CD4-positive, alpha-beta T cell treated with Interleukin-15 for 4 hours (primary cell): ENCODE measurements at regions not wholly inside any gene's neighbourhood (a gene's known extent, or its start where the extent isn't known, plus 50 kb on each side); places are given as distances from the start of the nearest gene placed in this dataset.
"Not testable (repeated sequence)": the region's sequence is repeated elsewhere in the genome, so short reads cannot be mapped to it uniquely, and the experiment has no call there.

Experiments used
- DNase-seq: peaks from one replicate; pipeline ENCODE4 v3.0.0-alpha.2; 2020; ENCODE audit warnings: low spot score

- DNase-seq, result no peak
Observed at GRCh38 chr2:192536922-192537624, 342.3 kb upstream of the TMEFF2 start.

- no peak for DNase-seq
Observed at GRCh38 chr2:192535956-192536921, 341.5 kb upstream of the TMEFF2 start.

GRCh38 chr2:192534072-192534471, 339.3 kb upstream of the TMEFF2 start:
- DNase-seq, result no peak

DNA sequence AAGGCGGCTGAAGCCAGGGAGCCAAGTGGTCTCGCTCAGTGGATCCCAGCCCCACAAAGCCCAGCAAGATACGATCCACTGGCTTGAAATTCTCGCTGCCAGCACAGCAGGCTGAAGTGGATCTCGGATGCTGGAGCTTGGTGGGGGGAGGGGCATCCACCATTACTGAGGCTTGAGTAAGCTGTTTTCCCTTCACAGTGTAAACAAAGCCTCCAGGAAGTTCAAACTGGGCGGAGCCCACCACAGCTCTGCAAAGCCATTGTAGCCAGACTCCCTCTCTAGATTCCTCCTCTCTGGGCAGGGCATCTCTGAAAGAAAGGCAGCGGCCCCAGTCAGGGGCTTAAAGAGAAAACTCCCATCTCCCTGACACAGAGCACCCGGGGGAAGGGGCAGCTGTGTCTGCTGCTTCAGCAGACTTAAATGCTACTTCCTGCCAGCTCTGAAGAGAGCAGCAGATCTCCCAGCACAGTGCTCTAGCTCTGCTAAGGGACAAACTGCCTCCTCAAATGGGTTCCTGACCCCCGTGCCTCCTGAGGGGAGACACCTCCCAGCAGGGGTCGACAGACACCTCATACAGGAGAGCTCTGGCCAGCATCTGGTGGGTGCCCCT, 330.0 kb upstream of the TMEFF2 start:
- not testable (repeated sequence) for DNase-seq

GRCh38 chr2:192524214-192524613, 329.5 kb upstream of the TMEFF2 start:
- not testable (repeated sequence) for DNase-seq

DNA sequence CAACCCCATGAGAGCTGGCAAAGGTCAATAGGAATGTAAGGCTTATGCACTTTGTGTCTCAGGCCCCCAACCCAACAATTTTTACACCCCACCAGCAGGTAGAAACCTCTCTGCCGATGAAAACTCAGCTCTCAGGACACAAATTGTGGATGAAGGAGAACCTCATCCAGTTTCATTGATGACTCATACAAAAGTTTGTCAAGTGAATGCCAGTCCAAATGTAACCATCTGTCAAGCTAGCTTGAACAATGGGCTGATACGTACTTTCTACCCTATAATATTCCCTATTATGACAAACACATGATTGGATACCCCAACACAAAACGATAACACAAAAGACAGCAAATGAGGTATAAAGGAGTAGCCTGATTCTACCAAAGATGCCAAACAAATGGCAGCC, 321.2 kb upstream of the TMEFF2 start:
- no peak for DNase-seq

DNA sequence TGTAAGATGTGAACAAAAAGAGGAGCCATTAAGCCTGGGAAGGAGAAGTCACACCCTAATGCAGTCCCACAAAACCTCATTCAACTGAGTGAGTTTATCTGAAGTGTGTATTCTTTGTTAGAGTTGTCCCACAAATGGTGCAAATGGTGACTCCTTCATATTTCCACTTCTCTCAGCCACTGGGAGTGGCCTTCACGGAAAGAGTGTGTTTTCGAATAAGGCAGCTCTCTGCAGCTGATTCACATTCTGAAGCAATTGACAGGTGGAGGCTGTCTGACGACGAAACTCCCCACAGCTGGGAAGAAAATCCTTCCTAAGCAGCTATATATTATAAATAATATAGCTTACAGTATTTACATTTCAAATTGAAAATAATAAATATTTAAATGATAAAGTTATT, 318.8 kb upstream of the TMEFF2 start:
- no peak for DNase-seq

DNA sequence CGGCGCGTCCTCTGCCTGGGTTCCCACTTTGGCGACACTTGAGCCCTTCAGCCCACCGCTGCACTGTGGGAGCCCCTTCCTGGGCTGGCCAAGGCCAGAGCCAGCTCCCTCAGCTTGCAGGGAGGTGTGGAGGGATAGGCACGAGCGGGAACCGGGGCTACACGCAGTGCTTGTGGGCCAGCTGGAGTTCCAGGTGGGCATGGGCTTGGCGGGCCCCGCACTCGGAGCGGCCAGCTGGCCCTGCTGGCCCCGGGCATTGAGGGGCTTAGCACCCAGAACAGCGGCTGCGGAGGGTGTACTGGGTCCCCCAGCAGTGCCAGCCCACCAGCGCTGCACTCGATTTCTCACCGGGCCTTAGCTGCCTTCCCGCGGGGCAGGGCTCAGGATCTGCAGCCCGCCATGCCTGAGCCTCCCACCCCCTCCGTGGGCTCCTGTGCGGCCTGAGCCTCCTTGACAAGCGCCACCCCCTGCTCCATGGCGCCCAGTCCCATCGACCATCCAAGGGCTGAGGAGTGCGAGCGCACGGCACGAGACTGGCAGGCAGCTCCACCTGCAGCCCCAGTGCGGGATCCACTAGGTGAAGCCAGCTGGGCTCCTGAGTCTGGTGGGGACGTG, 313.2 kb upstream of the TMEFF2 start:
- DNase-seq, result not testable (repeated sequence)

DNA sequence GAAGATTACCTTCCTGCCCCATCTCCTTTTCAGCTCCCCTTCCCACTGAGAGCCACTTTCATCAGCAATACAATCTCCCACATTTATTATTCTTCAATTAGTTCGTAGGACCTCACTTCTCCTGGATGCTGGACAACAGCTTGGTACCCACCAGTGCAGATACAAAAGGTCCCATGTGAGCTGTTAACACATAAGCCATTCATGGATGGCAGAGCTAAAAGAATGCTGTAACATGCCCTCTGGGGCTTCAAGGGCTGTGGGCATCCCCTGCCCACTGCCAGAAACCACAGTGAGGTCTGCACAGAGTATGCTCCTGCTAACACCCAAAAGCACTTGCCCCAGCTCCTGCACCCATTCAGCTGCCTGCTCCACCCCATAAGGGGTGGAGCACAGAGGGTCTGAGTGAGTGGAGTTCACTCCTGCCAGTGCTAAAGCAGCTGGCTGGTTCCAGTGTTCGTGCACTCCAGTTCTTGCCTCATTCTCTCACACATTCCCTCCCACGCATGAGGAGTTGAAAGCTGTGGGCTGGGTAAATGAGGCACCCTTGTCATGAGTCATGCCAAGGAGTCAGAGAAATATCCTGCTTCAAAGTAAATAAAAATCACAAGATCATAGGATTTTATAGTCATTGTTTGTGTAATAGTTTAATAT, 305.9 kb upstream of the TMEFF2 start:
- no peak for DNase-seq

DNA sequence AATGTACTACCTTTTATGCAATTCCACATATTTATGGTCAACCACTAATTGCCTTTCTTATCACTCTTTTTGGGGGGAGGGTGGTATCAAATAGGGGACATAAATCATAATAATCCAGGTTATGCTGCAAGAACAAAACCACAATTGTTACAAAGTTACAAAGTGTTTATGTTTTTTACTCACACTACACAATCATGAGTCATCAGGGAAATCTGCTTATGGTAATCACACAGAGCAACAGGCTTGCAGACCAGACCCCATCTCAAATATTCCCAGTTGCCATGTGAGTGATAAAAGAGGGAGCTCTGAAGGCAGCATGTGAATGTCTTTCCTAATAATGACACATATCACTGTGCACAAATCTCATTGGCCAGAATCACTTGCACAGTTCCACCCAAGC, 304.7 kb upstream of the TMEFF2 start:
- no peak for DNase-seq

DNA sequence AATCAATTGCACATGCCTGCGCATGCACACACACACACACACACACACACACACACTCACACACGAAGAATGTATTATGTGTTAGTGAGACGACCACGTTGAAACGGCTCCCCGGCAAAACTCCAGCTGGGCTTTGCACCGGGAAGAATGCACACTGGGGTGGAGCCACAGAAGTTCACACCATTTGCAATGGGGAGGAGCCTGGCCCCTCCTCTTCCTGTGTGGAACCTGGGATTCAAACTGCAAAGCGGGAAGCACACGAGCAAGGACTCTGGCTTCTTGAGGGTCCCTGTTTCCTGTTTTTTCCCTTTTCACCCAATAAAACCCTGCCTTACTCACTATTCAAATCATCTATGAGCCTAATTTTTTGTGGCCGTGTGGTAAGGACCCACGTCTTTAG, 304.0 kb upstream of the TMEFF2 start:
- DNase-seq, result no peak

- not testable (repeated sequence) for DNase-seq
Observed at GRCh38 chr2:192488158-192488557, 293.4 kb upstream of the TMEFF2 start.

GRCh38 chr2:192487636-192488035, 292.9 kb upstream of the TMEFF2 start:
- no peak for DNase-seq

- DNase-seq, result no peak
Observed at GRCh38 chr2:192484903-192485302, 290.2 kb upstream of the TMEFF2 start.

DNA sequence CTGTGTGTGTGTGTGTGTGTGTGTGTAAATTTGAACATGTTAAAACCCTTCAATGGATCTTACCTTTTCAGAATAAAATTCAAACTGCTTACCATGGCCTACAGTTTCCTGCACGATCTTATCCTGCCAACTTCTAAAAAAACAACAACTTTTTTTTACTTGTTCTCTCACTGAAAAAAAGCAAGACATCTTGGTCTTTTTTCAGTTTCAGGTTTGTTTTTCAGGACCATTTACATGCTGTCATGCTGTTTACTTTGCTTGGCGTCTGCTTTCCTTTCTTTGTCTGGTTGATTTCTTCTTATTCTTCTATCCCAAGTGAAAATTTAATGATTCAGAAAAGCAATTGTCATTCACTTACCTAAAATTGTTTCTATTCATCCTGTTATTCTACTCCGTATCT, 286.3 kb upstream of the TMEFF2 start:
- DNase-seq, result no peak

- DNase-seq, result no peak
Observed at GRCh38 chr2:192473331-192473730, 278.6 kb upstream of the TMEFF2 start.

GRCh38 chr2:192471982-192472381, 277.2 kb upstream of the TMEFF2 start:
- DNase-seq, result no peak

DNA sequence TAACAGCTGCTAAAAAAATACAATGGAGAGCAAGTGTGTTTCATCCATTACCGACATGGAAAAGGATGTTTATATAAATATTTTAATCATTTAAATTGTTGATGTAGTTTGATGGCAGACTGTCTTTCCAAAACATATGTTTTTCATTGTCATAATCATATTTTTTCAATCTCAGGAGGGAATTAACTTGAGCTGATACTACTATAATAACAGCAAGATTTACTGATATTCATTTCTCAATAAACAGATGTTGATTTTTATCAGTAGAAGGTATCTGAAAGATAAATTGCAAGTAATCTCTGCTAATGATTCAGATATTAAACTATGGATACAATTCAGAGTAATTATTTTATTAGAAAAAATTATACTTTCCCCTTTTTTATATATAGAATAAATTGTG, 274.9 kb upstream of the TMEFF2 start:
- no peak for DNase-seq

GRCh38 chr2:192467953-192468660, 273.4 kb upstream of the TMEFF2 start:
- no peak for DNase-seq

- DNase-seq, result no peak
Observed at GRCh38 chr2:192465141-192465540, 270.4 kb upstream of the TMEFF2 start.

DNA sequence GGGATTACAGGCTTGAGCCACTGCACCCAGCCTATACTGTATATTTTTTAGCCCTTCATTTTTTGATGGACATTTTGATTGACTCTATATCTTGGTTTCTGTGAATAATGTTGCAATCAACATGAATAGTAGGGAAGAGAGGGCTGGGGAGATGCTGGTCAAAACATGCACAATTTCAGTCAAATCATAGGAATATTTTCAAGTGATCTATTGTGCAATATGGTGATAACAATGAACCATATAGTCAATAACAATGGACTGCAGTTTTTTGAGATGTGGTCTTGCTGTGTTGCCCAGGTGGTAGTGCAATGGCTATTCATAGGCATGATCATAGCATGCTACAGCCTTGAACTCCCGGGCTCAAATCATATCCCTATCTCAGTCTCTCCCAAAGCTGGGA, 264.7 kb upstream of the TMEFF2 start:
- no peak for DNase-seq
